Renal cortical epithelial cell (primary cell): ENCODE measurements at regions not wholly inside any gene's neighbourhood (a gene's known extent, or its start where the extent isn't known, plus 50 kb on each side); places are given as distances from the start of the nearest gene placed in this dataset.

Source experiments
- DNase-seq: peaks from one replicate; pipeline ENCODE4 v3.0.0-alpha.2; 2011; ENCODE audit warnings: low read depth

- DNase-seq, result peak; percentile 95
Measured at GRCh38 chr10:110414548-110415309, 83.0 kb upstream of the DUSP5 start.

- no peak for DNase-seq
Measured at GRCh38 chr10:110415809-110416208, 81.9 kb upstream of the DUSP5 start.

GRCh38 chr10:110416776-110417711 is 80.7 kb upstream of the DUSP5 start:
- peak; percentile 72 for DNase-seq

- no peak for DNase-seq
Measured at GRCh38 chr10:110418218-110418617, 79.5 kb upstream of the DUSP5 start.

- DNase-seq, result no peak
Measured at GRCh38 chr10:110419265-110419664, 78.4 kb upstream of the DUSP5 start.

GRCh38 chr10:110420401-110421193 is 77.1 kb upstream of the DUSP5 start:
- DNase-seq, result peak; percentile 77

GRCh38 chr10:110421512-110422138 is 76.1 kb upstream of the DUSP5 start:
- no peak for DNase-seq

- DNase-seq, result no peak
Measured at GRCh38 chr10:110422548-110422947, 75.2 kb upstream of the DUSP5 start.

GRCh38 chr10:110423650-110424049 is 74.1 kb upstream of the DUSP5 start:
- no peak for DNase-seq

GRCh38 chr10:110425684-110426293 is 71.9 kb upstream of the DUSP5 start:
- DNase-seq, result peak; percentile 100

GRCh38 chr10:110426294-110427181 is 71.2 kb upstream of the DUSP5 start:
- DNase-seq, result peak; percentile 88

GRCh38 chr10:110429301-110429700 is 68.4 kb upstream of the DUSP5 start:
- DNase-seq, result peak; percentile 52

- no peak for DNase-seq
Measured at GRCh38 chr10:110430340-110431273, 67.1 kb upstream of the DUSP5 start.

GRCh38 chr10:110431659-110432058 is 66.0 kb upstream of the DUSP5 start:
- DNase-seq, result no peak

GRCh38 chr10:110432084-110432483 is 65.6 kb upstream of the DUSP5 start:
- no peak for DNase-seq

- no peak for DNase-seq
Measured at GRCh38 chr10:110432814-110433565, 64.7 kb upstream of the DUSP5 start.

- DNase-seq, result no peak
Measured at GRCh38 chr10:110433740-110434139, 64.0 kb upstream of the DUSP5 start.

GRCh38 chr10:110434489-110435096 is 63.1 kb upstream of the DUSP5 start:
- DNase-seq, result no peak
